Right lobe of liver (tissue), 6 donors: ENCODE measurements at regions not wholly inside any gene's neighbourhood (a gene's known extent, or its start where the extent isn't known, plus 50 kb on each side); places are given as distances from the start of the nearest gene placed in this dataset.

Source experiments
- ATAC-seq, 4 donors: fragments of 200-7000 bp; cut with Tn5 transposase; one replicate each; pipeline ENCODE4 v1.9.1; 2020; ENCODE audit warnings: mild to moderate bottlenecking in 4 of 4, moderate library complexity in 4 of 4
- DNase-seq, 3 donors: peaks; one replicate each; pipeline ENCODE4 v3.0.0-alpha.2; 2020
- H3K27ac ChIP-seq, 3 donors: fragments of 200-600 bp; one replicate each; pipeline ENCODE4 v1.8.0; 2022
- H3K27me3 ChIP-seq, 2 donors: fragments of 200-600 bp; one replicate each; pipeline ENCODE4 v1.8.0; 2022
- H3K36me3 ChIP-seq, 4 donors: fragments of 200-600 bp; sonication (generic) in 1 of 4; one replicate each; pipeline versions ENCODE4 v1.5.1 to v1.8.0; 2017 to 2022; ENCODE audit warnings: control low read depth in 1 of 4
- H3K4me1 ChIP-seq, 4 donors: fragments of 200-600 bp; sonication (generic) in 1 of 4; one replicate each; pipeline versions ENCODE4 v1.5.1 to v1.8.0; 2017 to 2022; ENCODE audit warnings: control low read depth in 1 of 4
- H3K4me3 ChIP-seq, 3 donors: fragments of 200-600 bp; one replicate each; pipeline ENCODE4 v1.8.0; 2022
- H3K9me3 ChIP-seq, 4 donors: fragments of 200-600 bp; sonication (generic) in 1 of 4; one replicate each; pipeline versions ENCODE4 v1.5.1 to v1.8.0; 2017 to 2022; ENCODE audit warnings: control low read depth in 1 of 4
- CTCF ChIP-seq, 4 donors: fragments of 200-600 bp in 3 of 4; fragments of 450-650 bp in 1 of 4; IDR thresholded peaks; one replicate each; pipeline versions ENCODE4 v1.5.1 to v1.8.0; 2016 to 2022; ENCODE audit warnings: antibody characterized with exemption in 4 of 4, mild to moderate bottlenecking in 2 of 4
- POLR2A ChIP-seq: fragments of 450-650 bp; IDR thresholded peaks from one replicate; pipeline ENCODE4 v1.6.1; 2017; ENCODE audit warnings: antibody characterized with exemption, mild to moderate bottlenecking
- WGBS: methylation state at CpG from one replicate; pipeline ENCODE4 v1.1.6; 2018; ENCODE audit warnings: low coverage, low lambda C conversion rate; ENCODE audit not compliant: insufficient coverage; ENCODE audit errors: missing lambda C conversion rate; 5-methylcytosine and 5-hydroxymethylcytosine counted together
- intact Hi-C, 2 donors: fragments of 100-400 bp; cut with DNase I; formaldehyde crosslinking; loops; one replicate each; pipeline versions ENCODE4 v1.11.2 to v1.14.1; 2022
- donor health status: DM: no; HTN: yes; CAD: no.
- donor health status: DM: no; HTN: no; CAD: no.
- donor health status: DM: no; HTN: no; CAD: no.
- donor health status: DM: no; HTN: yes; CAD: no.
- donor health status: DM: no; HTN: yes; CAD: no.

GRCh38 chr2:191625016-191625415 is 52.9 kb upstream of the NABP1 start:
- no peaks in the 10 kb centered on the region for H3K9me3 ChIP-seq
- no peaks in the 10 kb centered on the region for H3K27me3 ChIP-seq
- intact Hi-C loops = no loop called here
- no peak for DNase-seq
- peak in 1 of 4 donors; percentile 37 for ATAC-seq
- no peak overlapping the region for H3K4me3 ChIP-seq
- no peaks in the 10 kb centered on the region for H3K4me1 ChIP-seq
- no peaks in the 10 kb centered on the region for H3K36me3 ChIP-seq
- WGBS = 64% methylated on average over 3 of the region's 3 CpGs
- TF ChIP-seq CTCF (IDR thresholded peaks at IDR 0.05) = no peak
- no peak for TF ChIP-seq POLR2A
- H3K27ac ChIP-seq = no peak overlapping the region

DNA sequence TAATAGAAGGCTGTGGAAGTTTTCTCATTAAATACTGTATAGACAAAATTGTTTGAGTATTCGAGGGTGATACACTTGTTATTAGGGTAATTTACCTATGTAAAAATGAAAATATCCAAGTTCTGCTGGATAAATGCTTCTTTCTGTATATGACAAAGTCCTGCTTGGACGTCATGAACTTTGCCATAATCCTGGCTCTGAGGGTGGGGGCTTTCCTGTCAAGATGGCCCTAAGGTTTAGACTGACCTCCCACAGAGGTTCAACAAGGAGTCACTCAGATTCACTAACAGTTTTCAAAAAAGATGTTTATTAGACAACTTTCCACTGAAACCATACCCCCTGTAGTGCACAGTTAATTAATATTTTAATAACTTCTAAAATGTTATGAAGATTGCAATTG is 52.5 kb upstream of the NABP1 start:
- TF ChIP-seq POLR2A = no peak
- TF ChIP-seq CTCF (IDR thresholded peaks at IDR 0.05) = no peak
- 20% methylated on average over 2 of the region's 2 CpGs for WGBS
- H3K27ac ChIP-seq = no peak overlapping the region

GRCh38 chr2:191626497-191627151 is 51.3 kb upstream of the NABP1 start:
- ATAC-seq = no peak
- TF ChIP-seq CTCF (IDR thresholded peaks at IDR 0.05) = no peak
- no peak for TF ChIP-seq POLR2A

More for the DNA sequence above, 52.5 kb upstream of the NABP1 start:
- ATAC-seq (no peak), DNase-seq (no peak)
- Histone ChIP-seq H3K4me3 (no peak overlapping the region), H3K27me3 (no peaks in the 10 kb centered on the region), H3K4me1 (no peaks in the 10 kb centered on the region), H3K9me3 (no peaks in the 10 kb centered on the region), H3K36me3 (no peaks in the 10 kb centered on the region)
- intact Hi-C loops = no loop called here

GRCh38 chr2:191627518-191627917 is 50.4 kb upstream of the NABP1 start:
- ATAC-seq (no peak), DNase-seq (no peak)
- H3K27ac ChIP-seq = no peak overlapping the region
- no peak overlapping the region for H3K4me3 ChIP-seq
- intact Hi-C loops = no loop called here
- no peaks in the 10 kb centered on the region for H3K4me1 ChIP-seq
- H3K27me3 ChIP-seq = no peaks in the 10 kb centered on the region
- WGBS = 35% methylated on average over 1 of the region's 1 CpG
- TF ChIP-seq CTCF (IDR thresholded peaks at IDR 0.05) = no peak
- TF ChIP-seq POLR2A = no peak
- H3K9me3 ChIP-seq = no peaks in the 10 kb centered on the region
- no peaks in the 10 kb centered on the region for H3K36me3 ChIP-seq

More at GRCh38 chr2:191626497-191627151, 51.3 kb upstream of the NABP1 start:
- intact Hi-C loops = no loop called here
- H3K4me3 ChIP-seq = no peak overlapping the region
- H3K36me3 ChIP-seq = no peaks in the 10 kb centered on the region
- no peak overlapping the region for H3K27ac ChIP-seq
- no peak for DNase-seq
- H3K27me3 ChIP-seq = no peaks in the 10 kb centered on the region
- no peaks in the 10 kb centered on the region for H3K9me3 ChIP-seq
- no peaks in the 10 kb centered on the region for H3K4me1 ChIP-seq
